Cardiac fibroblast (primary cell): ENCODE measurements at regions not wholly inside any gene's neighbourhood (a gene's known extent, or its start where the extent isn't known, plus 50 kb on each side); places are given as distances from the start of the nearest gene placed in this dataset.

Source experiments
- DNase-seq, 2 donors: peaks; one replicate each; pipeline versions ENCODE4 v3.0.0 to v3.0.0-alpha.2; 2010; ENCODE audit warnings: low read depth in 2 of 2
- H3K4me3 ChIP-seq, 2 donors: replicated peaks in 1 of 2; 1 replicate in 1 of 2; 2 replicates in 1 of 2; pipeline ENCODE4 v1.5.1; 2011; ENCODE audit warnings: low read depth in 2 of 2, low read length in 2 of 2, mild to moderate bottlenecking in 2 of 2, moderate library complexity in 1 of 2
- TF ChIP-seq, protein P1 (sequence below): IDR thresholded peaks from one replicate; pipeline ENCODE4 v1.5.1; 2011; ENCODE audit warnings: low read depth, mild to moderate bottlenecking, low read length, inconsistent platforms

DNA sequence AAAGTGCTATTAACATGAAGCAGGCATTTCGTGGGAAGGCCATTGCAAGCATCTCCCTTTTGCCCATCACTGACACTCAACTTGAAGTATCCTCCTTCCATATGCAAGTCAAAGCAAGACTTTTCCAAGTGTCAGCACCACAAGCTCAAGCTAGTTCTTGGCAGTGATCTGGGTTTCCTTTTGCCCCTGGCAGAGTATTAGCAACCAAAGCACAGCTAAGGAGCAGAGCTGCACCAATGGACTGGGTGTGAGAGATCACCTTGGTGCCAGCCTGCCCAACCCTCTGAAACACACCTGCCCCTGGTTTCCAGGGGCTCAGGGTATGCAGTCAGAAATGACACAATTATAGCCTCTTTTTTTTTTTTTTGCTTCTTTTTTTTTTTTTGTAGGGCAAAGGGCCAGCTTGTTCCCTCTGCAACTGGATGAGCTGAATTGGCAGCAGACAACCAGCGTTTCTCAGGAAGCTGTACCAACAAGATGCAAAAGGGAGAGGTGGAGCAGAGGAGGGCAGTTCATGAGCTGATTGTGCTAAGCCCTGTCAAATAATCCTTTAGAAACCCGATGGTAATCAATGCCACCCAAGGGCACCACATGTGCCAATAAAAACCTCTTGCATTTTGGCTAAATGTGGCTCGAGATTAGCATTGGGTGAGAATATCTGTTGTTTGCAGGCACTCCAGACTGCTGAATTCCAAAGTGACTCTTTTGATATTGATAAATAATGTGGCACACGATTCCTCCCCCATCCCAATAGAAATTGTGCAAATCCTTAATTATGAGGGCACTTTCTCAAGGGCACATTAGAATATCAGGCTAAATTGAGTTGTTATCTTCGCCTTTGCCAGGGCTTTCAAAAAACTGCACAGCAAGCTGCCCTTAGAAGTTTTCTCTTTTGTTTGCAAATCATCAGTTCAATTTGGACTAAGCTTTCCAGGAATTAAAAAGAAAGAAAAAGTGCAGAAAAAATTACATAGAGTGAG is 192.4 kb downstream of the GAS1 start:
- TF ChIP-seq, protein P1, sequence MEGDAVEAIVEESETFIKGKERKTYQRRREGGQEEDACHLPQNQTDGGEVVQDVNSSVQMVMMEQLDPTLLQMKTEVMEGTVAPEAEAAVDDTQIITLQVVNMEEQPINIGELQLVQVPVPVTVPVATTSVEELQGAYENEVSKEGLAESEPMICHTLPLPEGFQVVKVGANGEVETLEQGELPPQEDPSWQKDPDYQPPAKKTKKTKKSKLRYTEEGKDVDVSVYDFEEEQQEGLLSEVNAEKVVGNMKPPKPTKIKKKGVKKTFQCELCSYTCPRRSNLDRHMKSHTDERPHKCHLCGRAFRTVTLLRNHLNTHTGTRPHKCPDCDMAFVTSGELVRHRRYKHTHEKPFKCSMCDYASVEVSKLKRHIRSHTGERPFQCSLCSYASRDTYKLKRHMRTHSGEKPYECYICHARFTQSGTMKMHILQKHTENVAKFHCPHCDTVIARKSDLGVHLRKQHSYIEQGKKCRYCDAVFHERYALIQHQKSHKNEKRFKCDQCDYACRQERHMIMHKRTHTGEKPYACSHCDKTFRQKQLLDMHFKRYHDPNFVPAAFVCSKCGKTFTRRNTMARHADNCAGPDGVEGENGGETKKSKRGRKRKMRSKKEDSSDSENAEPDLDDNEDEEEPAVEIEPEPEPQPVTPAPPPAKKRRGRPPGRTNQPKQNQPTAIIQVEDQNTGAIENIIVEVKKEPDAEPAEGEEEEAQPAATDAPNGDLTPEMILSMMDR = no peak
- H3K4me3 ChIP-seq = no peak overlapping the region
- no peak for DNase-seq

GRCh38 chr9:86753836-86754235 is 193.5 kb downstream of the GAS1 start:
- DNase-seq = no peak
- TF ChIP-seq, protein P1 = no peak
- H3K4me3 ChIP-seq = no peak overlapping the region

- H3K4me3 ChIP-seq = no peak overlapping the region
- TF ChIP-seq, protein P1 = no peak
- no peak for DNase-seq
These were observed 194.6 kb downstream of the GAS1 start for GRCh38 chr9:86752733-86753132.

GRCh38 chr9:86751956-86752355 is 195.3 kb downstream of the GAS1 start:
- DNase-seq = no peak
- H3K4me3 ChIP-seq = no peak overlapping the region
- TF ChIP-seq, protein P1 = no peak

- peak in 1 of 2 donors; percentile 9 for DNase-seq
- TF ChIP-seq, protein P1 = no peak
- no peak overlapping the region for H3K4me3 ChIP-seq
These were observed 196.1 kb downstream of the GAS1 start for GRCh38 chr9:86751207-86751606.

DNA sequence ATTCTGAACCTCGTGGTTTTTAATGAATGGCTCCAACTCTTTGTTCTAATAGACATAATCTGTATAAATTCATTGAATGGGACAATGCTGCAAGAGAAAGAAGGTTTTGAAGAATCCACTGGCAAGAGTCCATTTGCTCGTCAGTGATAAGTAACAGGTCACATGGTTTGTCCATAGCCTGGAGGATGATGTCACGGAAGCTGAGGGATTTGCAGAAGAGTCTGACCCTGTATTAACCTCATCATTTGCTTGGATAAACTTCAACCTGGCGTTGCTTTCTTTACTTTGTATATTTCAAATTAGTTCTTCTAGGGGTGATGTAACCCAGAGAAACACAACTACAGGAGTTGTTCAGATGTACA is 197.4 kb downstream of the GAS1 start:
- no peak overlapping the region for H3K4me3 ChIP-seq
- TF ChIP-seq, protein P1 = no peak
- DNase-seq = peak; percentile 60 to 85
